B cell (primary cell): ENCODE measurements at regions not wholly inside any gene's neighbourhood (a gene's known extent, or its start where the extent isn't known, plus 50 kb on each side); places are given as distances from the start of the nearest gene placed in this dataset.

ENCODE experiments used
- ATAC-seq: fragments of 200-7000 bp; cut with Tn5 transposase; one replicate; pipeline ENCODE4 v1.10.0; 2021; ENCODE audit warnings: low read depth, mild to moderate bottlenecking, moderate number of reproducible peaks, moderate library complexity
- CTCF ChIA-PET: fragments of 350-600 bp; sonication (Branson Sonifier 250); formaldehyde crosslinking; loops from one replicate; lab custom pipeline; 2021; ENCODE audit warnings: antibody characterized with exemption, inconsistent platforms; lab: Charles Lee
- POLR2A ChIA-PET: fragments of 350-600 bp; sonication (Branson Sonifier 250); formaldehyde crosslinking; loops from one replicate; lab custom pipeline; 2021; ENCODE audit warnings: antibody characterized with exemption; lab: Charles Lee
- DNase-seq: peaks from one replicate; pipeline ENCODE4 v3.0.0; 2013
- H2AFZ ChIP-seq: 2 replicates; pipeline ENCODE4 v1.6.1; 2012; ENCODE audit warnings: mild to moderate bottlenecking, low read depth, low read length; ENCODE audit not compliant: insufficient read depth, poor library complexity, severe bottlenecking
- H3K27ac ChIP-seq, 2 donors: 1 replicate in 1 of 2; 2 replicates in 1 of 2; pipeline ENCODE4 v1.5.1; 2012 to 2013; ENCODE audit warnings: low read length in 2 of 2, mild to moderate bottlenecking in 2 of 2, moderate library complexity in 1 of 2
- H3K27me3 ChIP-seq, 4 experiments: fragments of 200-600 bp in 1 of 4; sonication (generic) in 1 of 4; replicated peaks in 1 of 4; 1 replicate in 2 of 4; 2 replicates in 2 of 4; pipeline versions ENCODE4 v1.6.1 to v1.7.0; 2013 to 2016; ENCODE audit warnings: low read length in 3 of 4, mild to moderate bottlenecking in 2 of 4, mixed read lengths in 1 of 4, moderate library complexity in 1 of 4; ENCODE audit not compliant: insufficient read depth in 4 of 4, control insufficient read depth in 3 of 4; ENCODE audit errors: control extremely low read depth in 1 of 4
- H3K36me3 ChIP-seq, 2 experiments: replicated peaks in 1 of 2; 1 replicate in 1 of 2; 2 replicates in 1 of 2; pipeline versions ENCODE4 v1.6.1 to v1.7.1; 2013; ENCODE audit warnings: low read length in 1 of 2; ENCODE audit not compliant: insufficient read depth in 2 of 2, control insufficient read depth in 1 of 2; ENCODE audit errors: control extremely low read depth in 1 of 2, extremely low read depth in 1 of 2
- H3K4me1 ChIP-seq, 2 donors: fragments of 200-600 bp in 1 of 2; sonication (generic) in 1 of 2; 1 replicate in 1 of 2; 2 replicates in 1 of 2; pipeline versions ENCODE4 v1.5.1 to v1.6.1; 2013 to 2017; ENCODE audit warnings: low read length in 2 of 2; ENCODE audit not compliant: control insufficient read depth in 2 of 2, insufficient read depth in 2 of 2
- H3K4me2 ChIP-seq: replicated peaks from 2 replicates; pipeline ENCODE3; 2012; ENCODE audit warnings: mild to moderate bottlenecking, low read depth, low read length; ENCODE audit not compliant: poor library complexity, severe bottlenecking
- H3K4me3 ChIP-seq, 5 experiments: fragments of 200-600 bp in 1 of 5; sonication (generic) in 1 of 5; 1 replicate in 3 of 5; 2 replicates in 2 of 5; pipeline versions ENCODE4 v1.5.1 to v1.7.0; 2011 to 2016; ENCODE audit warnings: low read length in 4 of 5, mild to moderate bottlenecking in 4 of 5, low read depth in 2 of 5, control low read depth in 1 of 5, moderate library complexity in 1 of 5; ENCODE audit not compliant: insufficient read depth in 1 of 5; ENCODE audit errors: control extremely low read depth in 1 of 5, extremely low read depth in 1 of 5
- H3K79me2 ChIP-seq: fragments of 200-600 bp; sonication (generic); one replicate; pipeline ENCODE4 v1.6.0; 2016; ENCODE audit warnings: low read length; ENCODE audit not compliant: control insufficient read depth, insufficient read depth
- H3K9ac ChIP-seq: fragments of 200-600 bp; sonication (generic); 2 replicates; pipeline ENCODE4 v1.6.1; 2017; ENCODE audit warnings: mild to moderate bottlenecking, low read length, moderate library complexity
- H3K9me3 ChIP-seq, 3 donors: one replicate each; pipeline versions ENCODE4 v1.6.1 to v1.7.1; 2013; ENCODE audit warnings: low read length in 2 of 3; ENCODE audit not compliant: control insufficient read depth in 2 of 3, insufficient read depth in 1 of 3; ENCODE audit errors: control extremely low read depth in 1 of 3
- H4K20me1 ChIP-seq: 2 replicates; pipeline ENCODE4 v1.6.0; 2012; ENCODE audit warnings: mild to moderate bottlenecking, low read length; ENCODE audit not compliant: insufficient read depth, control insufficient read depth, poor library complexity, severe bottlenecking
- H3K27ac Mint-ChIP-seq: one replicate; pipeline ENCODE4 v1.8.0; 2021; ENCODE audit warnings: mixed read lengths
- H3K27me3 Mint-ChIP-seq: one replicate; pipeline ENCODE4 v1.8.0; 2021; ENCODE audit warnings: mixed read lengths
- H3K4me1 Mint-ChIP-seq: one replicate; pipeline ENCODE4 v1.8.0; 2021; ENCODE audit warnings: mixed read lengths
- H3K4me3 Mint-ChIP-seq: one replicate; pipeline ENCODE4 v1.8.0; 2021; ENCODE audit warnings: mixed read lengths
- H3K9me3 Mint-ChIP-seq: one replicate; pipeline ENCODE4 v1.8.0; 2022; ENCODE audit warnings: mixed read lengths; ENCODE audit not compliant: insufficient read depth
- EZH2 ChIP-seq: IDR thresholded peaks from 2 replicates; pipeline ENCODE4 v1.6.1; 2012; ENCODE audit warnings: borderline replicate concordance, low read depth, mild to moderate bottlenecking, moderate library complexity, low read length; ENCODE audit not compliant: insufficient read depth, poor library complexity, severe bottlenecking
- WGBS: methylation state at CpG from one replicate; pipeline ENCODE4 v1.1.5; 2013; ENCODE audit warnings: missing lambda C conversion rate; ENCODE audit not compliant: insufficient coverage; 5-methylcytosine and 5-hydroxymethylcytosine counted together
- intact Hi-C: fragments of 100-400 bp; cut with micrococcal nuclease; formaldehyde crosslinking; loops from one replicate; pipeline ENCODE4 v1.10.0; 2022
- TF ChIP-seq, protein P1 (sequence below): fragments of 200-600 bp; IDR thresholded peaks from one replicate; pipeline ENCODE4 v1.8.0; 2022; ENCODE audit warnings: antibody characterized with exemption, mild to moderate bottlenecking

DNA sequence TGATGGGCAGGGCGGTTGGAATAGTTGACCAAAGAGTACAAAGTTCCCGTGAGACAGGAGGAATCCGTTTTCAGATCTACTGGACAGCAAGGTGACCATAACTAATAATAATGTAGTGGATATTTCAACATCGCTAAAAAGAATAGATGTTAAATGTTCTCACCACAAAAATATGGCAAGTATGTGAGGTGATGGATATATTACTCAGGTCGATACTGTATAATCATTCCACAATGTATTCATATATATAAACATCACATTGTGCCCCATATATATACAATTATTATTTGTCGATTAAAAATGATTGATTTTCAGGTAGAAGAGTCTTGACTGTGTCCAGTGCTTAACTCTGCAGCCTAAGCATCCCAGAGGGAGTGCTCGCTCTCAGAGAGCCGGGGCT is 141.6 kb upstream of the TENM3 start:
- no peak for TF ChIP-seq EZH2
- TF ChIP-seq, protein P1, sequence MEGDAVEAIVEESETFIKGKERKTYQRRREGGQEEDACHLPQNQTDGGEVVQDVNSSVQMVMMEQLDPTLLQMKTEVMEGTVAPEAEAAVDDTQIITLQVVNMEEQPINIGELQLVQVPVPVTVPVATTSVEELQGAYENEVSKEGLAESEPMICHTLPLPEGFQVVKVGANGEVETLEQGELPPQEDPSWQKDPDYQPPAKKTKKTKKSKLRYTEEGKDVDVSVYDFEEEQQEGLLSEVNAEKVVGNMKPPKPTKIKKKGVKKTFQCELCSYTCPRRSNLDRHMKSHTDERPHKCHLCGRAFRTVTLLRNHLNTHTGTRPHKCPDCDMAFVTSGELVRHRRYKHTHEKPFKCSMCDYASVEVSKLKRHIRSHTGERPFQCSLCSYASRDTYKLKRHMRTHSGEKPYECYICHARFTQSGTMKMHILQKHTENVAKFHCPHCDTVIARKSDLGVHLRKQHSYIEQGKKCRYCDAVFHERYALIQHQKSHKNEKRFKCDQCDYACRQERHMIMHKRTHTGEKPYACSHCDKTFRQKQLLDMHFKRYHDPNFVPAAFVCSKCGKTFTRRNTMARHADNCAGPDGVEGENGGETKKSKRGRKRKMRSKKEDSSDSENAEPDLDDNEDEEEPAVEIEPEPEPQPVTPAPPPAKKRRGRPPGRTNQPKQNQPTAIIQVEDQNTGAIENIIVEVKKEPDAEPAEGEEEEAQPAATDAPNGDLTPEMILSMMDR: no peak
- ChIA-PET CTCF (no interaction called here), POLR2A (no interaction called here)
- WGBS: 100% methylated on average over 2 of the region's 8 CpGs
- Mint-ChIP-seq H3K27me3 (no peaks in the 10 kb centered on the region), H3K4me1 (no peaks in the 10 kb centered on the region), H3K4me3 (no peak overlapping the region), H3K27ac (no peak overlapping the region), H3K9me3 (peaks cover 8% of the 10 kb centered on the region)
- no peaks in the 10 kb centered on the region for H3K27me3 ChIP-seq
- H3K9ac ChIP-seq: no peak overlapping the region
- H3K4me3 ChIP-seq: no peak overlapping the region
- H3K9me3 ChIP-seq: peaks cover 0 to 2% (median 0%) of the 10 kb centered on the region in 3 donors
- no peaks in the 10 kb centered on the region for H4K20me1 ChIP-seq
- no peaks in the 10 kb centered on the region for H3K79me2 ChIP-seq
- intact Hi-C loops: no loop called here
- H3K4me2 ChIP-seq: no peak overlapping the region
- ATAC-seq (no peak), DNase-seq (no peak)
- no peaks in the 10 kb centered on the region for H3K4me1 ChIP-seq
- no peaks in the 10 kb centered on the region for H3K36me3 ChIP-seq
- no peak overlapping the region for H3K27ac ChIP-seq
- H2AFZ ChIP-seq: no peak overlapping the region

DNA sequence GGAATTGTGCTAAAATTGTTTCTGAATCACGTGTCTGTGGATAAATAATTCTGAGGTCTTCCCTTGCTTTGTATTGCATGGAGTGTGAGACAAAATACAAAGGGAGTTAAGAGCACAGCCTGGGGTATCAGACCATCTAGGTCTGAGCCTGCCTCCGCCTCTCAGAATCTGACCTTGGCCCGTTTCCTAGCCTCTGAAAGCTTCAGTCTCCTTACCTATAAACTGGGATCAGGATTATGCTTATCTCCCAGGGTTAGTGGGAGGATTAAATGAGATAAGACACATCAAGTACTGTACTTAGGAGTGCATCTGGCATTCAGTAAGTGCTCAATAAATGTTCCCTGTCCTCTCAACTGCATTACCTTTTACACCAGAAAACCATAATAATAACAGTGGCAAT is 140.6 kb upstream of the TENM3 start:
- Histone ChIP-seq H3K4me2 (no peak overlapping the region), H3K36me3 (no peaks in the 10 kb centered on the region), H3K4me3 (no peak overlapping the region), H3K9me3 (peaks cover 0 to 7% (median 0%) of the 10 kb centered on the region in 3 donors), H2AFZ (no peak overlapping the region), H3K27me3 (no peaks in the 10 kb centered on the region), H3K4me1 (no peaks in the 10 kb centered on the region), H3K79me2 (no peaks in the 10 kb centered on the region), H4K20me1 (no peaks in the 10 kb centered on the region), H3K27ac (no peak overlapping the region), H3K9ac (no peak overlapping the region)
- WGBS: 76% methylated on average over 3 of the region's 3 CpGs
- DNase-seq: no peak
- H3K9me3 Mint-ChIP-seq: peaks cover 8% of the 10 kb centered on the region
- H3K4me1 Mint-ChIP-seq: no peaks in the 10 kb centered on the region
- H3K27me3 Mint-ChIP-seq: no peaks in the 10 kb centered on the region
- no peak for TF ChIP-seq EZH2
- TF ChIP-seq, protein P1: no peak
- H3K27ac Mint-ChIP-seq: no peak overlapping the region
- H3K4me3 Mint-ChIP-seq: no peak overlapping the region
- ATAC-seq: no peak
- ChIA-PET CTCF (no interaction called here), POLR2A (no interaction called here)
- intact Hi-C loops: no loop called here
